Right lobe of liver (tissue), 4 donors: ENCODE measurements at regions not wholly inside any gene's neighbourhood (a gene's known extent, or its start where the extent isn't known, plus 50 kb on each side); places are given as distances from the start of the nearest gene placed in this dataset.

Source experiments
- CTCF ChIP-seq, 4 donors: fragments of 200-600 bp in 3 of 4; fragments of 450-650 bp in 1 of 4; IDR thresholded peaks; one replicate each; pipeline versions ENCODE4 v1.5.1 to v1.8.0; 2016 to 2022; ENCODE audit warnings: antibody characterized with exemption in 4 of 4, mild to moderate bottlenecking in 2 of 4
- POLR2A ChIP-seq: fragments of 450-650 bp; IDR thresholded peaks from one replicate; pipeline ENCODE4 v1.6.1; 2017; ENCODE audit warnings: antibody characterized with exemption, mild to moderate bottlenecking
- donor health status: DM: no; HTN: no; CAD: no.
- donor health status: DM: no; HTN: no; CAD: no.
- donor health status: DM: no; HTN: yes; CAD: no.

- TF ChIP-seq CTCF (IDR thresholded peaks at IDR 0.05) (no peak), POLR2A (no peak)
Observed at GRCh38 chr7:9962742-9963141, 1010.9 kb upstream of the PHF14 start.
